ENCODE measurements at regions not wholly inside any gene's neighbourhood (a gene's known extent, or its start where the extent isn't known, plus 50 kb on each side); places are given as distances from the start of the nearest gene placed in this dataset.

GRCh38 chr2:2869553-2869952 is 508.1 kb downstream of the EIPR1 start:
- no peaks in the 10 kb centered on the region for H3K36me3 ChIP-seq (ENCODE audit: low read depth)
- H3K4me3 ChIP-seq = no peak overlapping the region
- no peaks in the 10 kb centered on the region for H3K9me3 ChIP-seq
- intact Hi-C loops (cut with DNase I, micrococcal nuclease) = no loop called here
- no peak for TF ChIP-seq CTCF (IDR thresholded peaks at IDR 0.05)
- H3K4me1 ChIP-seq (ENCODE audit: low read depth) = no peaks in the 10 kb centered on the region
- DNase-seq = no peak
- ATAC-seq = no peak

DNA sequence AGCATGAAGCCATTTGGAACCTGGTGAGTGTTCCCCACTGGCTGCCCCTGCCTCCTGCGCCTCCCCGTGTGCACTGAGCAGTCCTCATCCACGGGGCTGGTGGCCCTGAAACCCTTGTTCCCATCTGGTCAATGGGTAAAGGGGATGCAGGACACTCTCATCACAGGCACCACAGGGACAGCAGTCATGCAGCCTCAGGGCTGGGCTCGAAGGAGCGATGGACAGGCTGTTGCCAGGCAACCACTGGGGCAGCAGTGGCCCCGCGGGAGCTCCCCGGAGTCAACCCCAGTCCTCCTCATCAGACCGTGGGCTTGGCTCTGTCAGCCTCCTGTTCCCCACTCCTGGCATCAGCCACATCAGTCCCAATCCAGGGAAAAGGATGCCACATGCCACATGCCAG is 509.5 kb downstream of the EIPR1 start:
- intact Hi-C loops (cut with DNase I, micrococcal nuclease) = no loop called here
- H3K9me3 ChIP-seq = no peaks in the 10 kb centered on the region
- H3K36me3 ChIP-seq (ENCODE audit: low read depth) = no peaks in the 10 kb centered on the region
- H3K4me1 ChIP-seq (ENCODE audit: low read depth) = no peaks in the 10 kb centered on the region
- ATAC-seq (no peak), DNase-seq (no peak)
- H3K4me3 ChIP-seq = no peak overlapping the region
- no peak for TF ChIP-seq CTCF (IDR thresholded peaks at IDR 0.05)

- H3K36me3 ChIP-seq (ENCODE audit: low read depth) = no peaks in the 10 kb centered on the region
- ATAC-seq = no peak
Observed at GRCh38 chr2:2867397-2867979, 510.1 kb downstream of the EIPR1 start.

DNA sequence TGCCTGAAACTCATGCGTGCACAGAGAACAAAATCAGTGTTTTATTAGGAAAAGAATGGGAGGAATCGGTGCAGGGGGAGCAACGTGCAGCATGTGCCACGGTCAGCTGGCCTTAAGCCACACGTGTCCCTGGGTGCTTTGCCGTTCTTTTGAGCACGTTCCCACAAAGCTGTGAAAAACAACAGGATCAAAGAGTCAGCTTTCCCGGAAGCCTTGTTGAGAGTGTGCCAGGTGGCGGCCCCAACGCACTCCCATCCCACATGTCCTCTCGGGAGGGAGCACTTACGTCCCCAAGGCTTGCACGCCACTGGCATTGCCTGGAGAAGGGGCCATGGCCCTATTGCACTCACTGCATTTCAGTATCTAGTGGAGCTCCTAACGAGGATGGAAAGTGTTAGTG is 511.2 kb downstream of the EIPR1 start:
- Histone ChIP-seq H3K4me1 (ENCODE audit: low read depth) (no peaks in the 10 kb centered on the region), H3K9me3 (no peaks in the 10 kb centered on the region), H3K4me3 (no peak overlapping the region), H3K36me3 (ENCODE audit: low read depth) (no peaks in the 10 kb centered on the region)
- intact Hi-C loops (cut with DNase I, micrococcal nuclease) = no loop called here
- no peak for TF ChIP-seq CTCF (IDR thresholded peaks at IDR 0.05)
- DNase-seq (no peak), ATAC-seq (no peak)

More at GRCh38 chr2:2867397-2867979, 510.1 kb downstream of the EIPR1 start:
- Histone ChIP-seq H3K4me1 (ENCODE audit: low read depth) (no peaks in the 10 kb centered on the region), H3K9me3 (no peaks in the 10 kb centered on the region), H3K4me3 (no peak overlapping the region)
- intact Hi-C loops (cut with DNase I, micrococcal nuclease) = no loop called here
- no peak for TF ChIP-seq CTCF (IDR thresholded peaks at IDR 0.05)
- DNase-seq = no peak

DNA sequence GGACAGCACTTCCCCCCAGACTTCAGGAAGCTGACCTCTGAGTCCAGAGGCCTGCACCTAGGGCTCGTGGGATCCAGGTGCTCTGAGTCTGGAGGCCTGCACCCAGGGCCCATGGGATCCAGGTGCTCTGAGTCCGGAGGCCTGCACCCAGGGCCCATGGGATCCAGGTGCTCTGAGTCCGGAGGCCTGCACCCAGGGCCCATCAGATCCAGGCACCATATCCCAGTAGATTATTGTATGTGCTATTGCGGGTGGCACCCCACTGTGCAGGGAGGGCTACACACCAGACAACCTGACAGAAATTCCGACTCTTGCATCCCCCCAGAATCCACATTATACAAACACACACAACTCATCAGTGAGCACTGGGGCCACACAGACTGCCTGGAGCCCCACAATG is 515.2 kb downstream of the EIPR1 start:
- Histone ChIP-seq H3K36me3 (ENCODE audit: low read depth) (no peaks in the 10 kb centered on the region), H3K4me1 (ENCODE audit: low read depth) (no peaks in the 10 kb centered on the region), H3K4me3 (no peak overlapping the region), H3K9me3 (peaks cover 5% of the 10 kb centered on the region)
- TF ChIP-seq CTCF (IDR thresholded peaks at IDR 0.05) = no peak
- ATAC-seq (no peak), DNase-seq (no peak)
- intact Hi-C loops (cut with DNase I, micrococcal nuclease) = no loop called here

Data from mucosa of descending colon (tissue), 3 donors.